ENCODE measurements at regions not wholly inside any gene's neighbourhood (a gene's known extent, or its start where the extent isn't known, plus 50 kb on each side); places are given as distances from the start of the nearest gene placed in this dataset.

- H3K36me3 ChIP-seq (ENCODE audit: control insufficient read depth, low read length), result no peaks in the 10 kb centered on the region
- TF ChIP-seq CTCF (IDR thresholded peaks at IDR 0.05; ENCODE audit: low read depth, low read length, poor library complexity, severe bottlenecking) (no peak), EZH2phosphoT487 (IDR thresholded peaks at IDR 0.05; ENCODE audit: borderline replicate concordance, low read length) (no peak)
- H4K20me1 ChIP-seq (ENCODE audit: control insufficient read depth, insufficient read depth, low read depth, low read length), result no peaks in the 10 kb centered on the region
- H3K27ac ChIP-seq (ENCODE audit: low read depth, low read length), result no peak overlapping the region
- H3K79me2 ChIP-seq (ENCODE audit: control insufficient read depth, low read length), result no peaks in the 10 kb centered on the region
- no peaks in the 10 kb centered on the region for H3F3A ChIP-seq (ENCODE audit: control insufficient read depth, insufficient read depth)
- H3K9me2 ChIP-seq (replicated peaks; ENCODE audit: control insufficient read depth, low read length), result no peaks in the 10 kb centered on the region
- no peaks in the 10 kb centered on the region for H3K4me1 ChIP-seq (ENCODE audit: control insufficient read depth, low read length)
- H3K4me2 ChIP-seq (ENCODE audit: low read length), result no peak overlapping the region
- H3K4me3 ChIP-seq (ENCODE audit: low read length), result no peak overlapping the region
- H3K9me3 ChIP-seq (ENCODE audit: control insufficient read depth, insufficient read depth, low read length), result no peaks in the 10 kb centered on the region
- no peaks in the 10 kb centered on the region for H3K27me3 ChIP-seq (ENCODE audit: control insufficient read depth, low read length)
These were observed 59.0 kb upstream of the SALL3 start for GRCh38 chr18:78920456-78921138.

- H3K27me3 ChIP-seq (ENCODE audit: control insufficient read depth, low read length), result no peaks in the 10 kb centered on the region
- no peaks in the 10 kb centered on the region for H3F3A ChIP-seq (ENCODE audit: control insufficient read depth, insufficient read depth)
- TF ChIP-seq CTCF (IDR thresholded peaks at IDR 0.05; ENCODE audit: low read depth, low read length, poor library complexity, severe bottlenecking), result no peak
- no peak for TF ChIP-seq EZH2phosphoT487 (IDR thresholded peaks at IDR 0.05; ENCODE audit: borderline replicate concordance, low read length)
- H3K9me2 ChIP-seq (replicated peaks; ENCODE audit: control insufficient read depth, low read length), result no peaks in the 10 kb centered on the region
- H3K4me1 ChIP-seq (ENCODE audit: control insufficient read depth, low read length), result no peaks in the 10 kb centered on the region
- H3K27ac ChIP-seq (ENCODE audit: low read depth, low read length), result no peak overlapping the region
- H3K9me3 ChIP-seq (ENCODE audit: control insufficient read depth, insufficient read depth, low read length), result no peaks in the 10 kb centered on the region
- no peaks in the 10 kb centered on the region for H3K79me2 ChIP-seq (ENCODE audit: control insufficient read depth, low read length)
- H3K4me3 ChIP-seq (ENCODE audit: low read length), result no peak overlapping the region
- no peak overlapping the region for H3K4me2 ChIP-seq (ENCODE audit: low read length)
- H4K20me1 ChIP-seq (ENCODE audit: control insufficient read depth, insufficient read depth, low read depth, low read length), result no peaks in the 10 kb centered on the region
- no peaks in the 10 kb centered on the region for H3K36me3 ChIP-seq (ENCODE audit: control insufficient read depth, low read length)
These were observed 56.8 kb upstream of the SALL3 start for GRCh38 chr18:78922856-78923255.

DNA sequence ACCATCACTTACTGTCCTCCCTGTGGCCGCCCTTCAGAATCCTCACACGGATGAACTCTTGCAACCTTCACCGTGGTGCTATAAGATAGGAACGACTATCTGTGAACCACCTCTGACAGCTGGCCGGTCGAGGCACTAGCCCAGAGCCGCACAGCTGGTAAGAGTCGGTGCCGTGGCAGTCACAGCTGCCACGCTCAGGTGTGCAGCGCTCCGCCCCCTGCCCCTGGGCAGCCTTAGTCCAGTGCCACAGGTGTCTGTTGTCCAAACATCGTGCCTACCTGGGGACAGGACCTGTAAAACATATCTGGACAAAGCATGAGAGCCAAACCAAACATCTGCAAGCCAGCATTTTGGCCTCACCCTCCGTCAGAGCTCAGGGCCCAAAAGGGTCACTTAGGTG, 55.3 kb upstream of the SALL3 start:
- Histone ChIP-seq H3K27me3 (ENCODE audit: control insufficient read depth, low read length) (no peaks in the 10 kb centered on the region), H3F3A (ENCODE audit: control insufficient read depth, insufficient read depth) (no peaks in the 10 kb centered on the region), H3K4me1 (ENCODE audit: control insufficient read depth, low read length) (no peaks in the 10 kb centered on the region), H3K36me3 (ENCODE audit: control insufficient read depth, low read length) (no peaks in the 10 kb centered on the region), H3K4me2 (ENCODE audit: low read length) (no peak overlapping the region), H3K79me2 (ENCODE audit: control insufficient read depth, low read length) (no peaks in the 10 kb centered on the region), H3K27ac (ENCODE audit: low read depth, low read length) (no peak overlapping the region), H3K4me3 (ENCODE audit: low read length) (no peak overlapping the region), H3K9me3 (ENCODE audit: control insufficient read depth, insufficient read depth, low read length) (no peaks in the 10 kb centered on the region), H4K20me1 (ENCODE audit: control insufficient read depth, insufficient read depth, low read depth, low read length) (no peaks in the 10 kb centered on the region), H3K9me2 (replicated peaks; ENCODE audit: control insufficient read depth, low read length) (no peaks in the 10 kb centered on the region)
- TF ChIP-seq CTCF (IDR thresholded peaks at IDR 0.05; ENCODE audit: low read depth, low read length, poor library complexity, severe bottlenecking), result no peak
- TF ChIP-seq EZH2phosphoT487 (IDR thresholded peaks at IDR 0.05; ENCODE audit: borderline replicate concordance, low read length), result no peak
